GM19463 (cell line): ENCODE measurements at regions not wholly inside any gene's neighbourhood (a gene's known extent, or its start where the extent isn't known, plus 50 kb on each side); places are given as distances from the start of the nearest gene placed in this dataset.

Source experiments
- ATAC-seq: cut with Tn5 transposase; IDR thresholded peaks from one replicate; pipeline ENCODE4 v1.9.1; 2021; ENCODE audit warnings: mild to moderate bottlenecking, moderate library complexity; ENCODE audit not compliant: unreplicated experiment

DNA sequence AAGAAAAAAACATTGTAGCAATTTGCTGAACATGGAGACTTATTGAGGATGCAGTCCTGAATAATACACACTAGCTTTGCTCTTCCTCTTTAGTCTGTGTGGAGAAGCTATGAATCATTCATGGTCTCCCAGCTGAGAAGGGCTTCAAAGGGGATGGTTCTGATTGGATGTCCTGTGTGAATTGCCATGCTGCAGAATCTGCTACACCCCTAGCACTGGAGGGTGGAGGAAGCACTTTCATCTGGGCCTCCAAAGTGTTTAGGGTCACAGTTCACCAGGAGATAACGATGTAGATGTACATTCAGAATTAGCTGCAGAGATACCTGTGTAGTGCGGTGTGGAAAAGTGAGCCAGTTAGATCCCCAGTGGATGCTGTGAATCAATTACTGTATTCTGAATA is 321.1 kb upstream of the EDNRB start:
- ATAC-seq = no peak

GRCh38 chr13:78238911-78239310 is 320.3 kb upstream of the EDNRB start:
- no peak for ATAC-seq

DNA sequence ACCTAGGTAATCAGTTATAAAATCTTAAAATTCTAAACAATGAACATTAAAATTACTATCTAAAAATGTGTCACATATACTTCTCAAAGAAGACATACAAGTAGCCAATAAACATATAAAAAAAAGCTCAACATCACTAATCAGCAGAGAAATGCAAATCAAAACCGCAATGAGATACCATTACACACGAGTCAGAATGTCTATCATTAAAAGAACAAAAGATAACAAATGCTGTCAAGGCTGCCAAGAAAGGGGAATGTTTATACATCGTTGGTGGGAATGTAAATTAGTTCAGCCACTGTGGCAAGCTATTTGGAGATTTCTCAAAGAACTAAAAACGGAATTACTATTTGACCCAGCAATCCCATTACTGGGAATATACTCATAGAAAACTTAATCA is 310.3 kb upstream of the EDNRB start:
- no peak for ATAC-seq

DNA sequence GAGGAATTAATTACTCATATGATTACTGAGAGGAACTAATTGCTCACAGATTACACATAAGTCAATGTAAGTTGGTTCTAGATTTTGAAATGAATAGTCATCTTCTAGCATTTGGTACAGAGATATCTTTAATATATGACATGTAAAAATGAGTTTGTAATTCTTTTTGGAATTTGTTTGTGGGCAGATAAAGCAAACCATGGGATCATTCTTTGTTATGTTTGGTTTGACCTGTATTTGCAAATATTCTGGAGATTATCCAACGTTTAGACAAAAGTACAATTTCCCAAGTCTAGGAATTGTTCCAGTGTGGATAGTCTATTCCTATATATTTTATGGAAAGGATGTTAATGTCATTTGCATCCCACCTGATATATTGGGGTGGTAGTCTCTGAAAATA is 309.6 kb upstream of the EDNRB start:
- ATAC-seq = no peak

DNA sequence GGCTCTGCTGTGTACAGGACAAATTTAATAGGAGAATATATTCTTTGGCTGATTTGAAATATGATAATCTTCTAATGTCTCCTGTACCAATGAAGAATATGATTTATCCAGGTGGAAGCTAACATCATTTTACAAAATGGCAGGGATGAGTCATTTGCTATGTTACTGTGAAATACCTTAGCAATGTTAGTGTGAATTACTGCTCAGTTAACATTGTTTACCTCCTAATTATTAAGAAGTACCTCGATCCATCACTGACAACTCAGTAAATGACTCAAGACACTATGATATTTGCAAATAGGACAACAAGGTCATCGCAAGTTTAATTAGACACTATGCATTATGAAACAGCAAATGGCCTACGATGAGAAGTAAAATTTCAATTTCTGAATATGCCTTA is 309.1 kb upstream of the EDNRB start:
- ATAC-seq = no peak

DNA sequence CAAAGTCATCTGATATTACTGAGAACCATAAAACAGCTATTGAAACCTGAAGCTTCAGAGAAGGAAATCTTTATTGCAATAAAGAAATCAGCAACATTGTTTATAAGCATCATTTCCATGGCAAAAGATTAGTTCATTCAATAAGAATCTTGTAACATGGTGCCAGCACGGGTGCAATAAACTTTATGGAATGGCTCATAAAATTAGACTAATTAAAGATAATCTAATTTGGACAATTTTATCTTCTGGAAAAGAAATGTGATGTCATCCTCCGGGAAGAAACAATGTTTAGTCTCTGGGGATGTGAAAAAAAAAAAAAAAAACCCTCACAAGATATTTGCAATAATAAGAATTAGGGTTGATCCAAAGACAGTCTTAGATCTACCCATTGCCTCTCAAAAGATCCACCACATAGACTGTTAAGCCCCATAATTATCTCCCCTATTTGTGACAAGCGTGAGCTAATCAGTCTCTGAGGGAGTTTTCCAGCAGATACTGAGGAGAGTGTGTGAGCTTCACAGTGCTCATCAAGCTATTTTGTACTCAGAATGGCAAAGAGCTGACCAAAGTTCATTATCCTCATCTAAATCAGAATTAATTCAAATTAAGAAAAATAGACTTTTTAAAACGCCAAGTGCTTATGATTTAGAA is 297.0 kb upstream of the EDNRB start:
- no peak for ATAC-seq

GRCh38 chr13:78201411-78201810 is 282.8 kb upstream of the EDNRB start:
- ATAC-seq = peak; percentile 82

DNA sequence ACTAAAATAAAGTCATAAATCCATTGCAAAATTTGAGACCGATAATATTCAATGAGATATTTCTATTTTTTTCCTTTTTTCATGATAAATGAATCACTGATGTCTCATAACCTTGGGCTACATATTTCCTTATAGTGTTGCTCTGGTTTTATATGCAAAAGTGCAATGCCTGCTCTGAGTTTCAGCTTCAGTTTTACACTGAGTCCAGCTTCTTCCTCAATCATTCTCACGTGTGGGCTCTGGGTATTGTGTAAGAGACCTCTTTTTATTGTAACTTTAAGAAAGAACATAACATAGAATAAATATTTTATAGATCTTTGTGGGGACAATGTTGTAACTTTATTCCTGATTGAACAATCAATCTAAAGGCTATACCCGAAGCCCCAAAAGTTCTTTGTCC is 280.2 kb upstream of the EDNRB start:
- ATAC-seq = no peak

DNA sequence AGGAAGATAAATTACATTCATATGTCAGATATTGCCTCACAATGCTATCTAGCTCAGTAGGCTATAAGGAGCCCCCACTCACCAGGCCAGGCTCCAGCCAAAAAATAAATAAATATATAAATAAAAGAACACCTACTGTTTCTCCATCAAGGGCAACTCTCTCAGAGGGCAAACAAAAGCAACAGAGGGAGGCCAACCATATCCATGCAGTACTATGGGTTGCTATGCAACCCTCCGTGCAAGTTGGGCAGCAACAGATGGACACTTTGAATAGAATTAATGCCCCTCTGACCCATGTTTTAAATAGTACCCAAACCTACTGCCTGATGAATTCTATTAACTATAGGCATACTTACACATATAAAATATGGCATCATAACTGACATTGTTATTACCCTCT is 279.8 kb upstream of the EDNRB start:
- no peak for ATAC-seq

DNA sequence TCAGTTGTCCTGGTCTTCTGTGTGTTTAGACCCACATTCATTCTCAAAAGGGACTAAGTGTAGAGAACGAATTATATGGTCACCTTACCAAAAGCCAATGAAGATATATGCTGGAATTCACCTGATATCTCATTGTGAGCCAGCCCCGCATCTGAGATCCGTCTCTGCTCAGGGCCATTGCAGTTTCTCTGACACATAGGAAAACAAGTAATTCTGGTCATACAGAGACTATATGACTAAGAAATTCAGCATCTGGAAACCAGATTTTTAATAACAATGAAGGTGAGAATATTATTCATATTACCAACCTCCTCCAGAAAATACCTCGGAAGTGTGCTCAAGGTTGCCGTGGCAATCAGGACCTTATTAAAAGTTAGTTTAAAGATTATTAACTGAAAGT is 278.6 kb upstream of the EDNRB start:
- ATAC-seq = no peak

GRCh38 chr13:78194904-78195639 is 276.4 kb upstream of the EDNRB start:
- ATAC-seq = no peak

DNA sequence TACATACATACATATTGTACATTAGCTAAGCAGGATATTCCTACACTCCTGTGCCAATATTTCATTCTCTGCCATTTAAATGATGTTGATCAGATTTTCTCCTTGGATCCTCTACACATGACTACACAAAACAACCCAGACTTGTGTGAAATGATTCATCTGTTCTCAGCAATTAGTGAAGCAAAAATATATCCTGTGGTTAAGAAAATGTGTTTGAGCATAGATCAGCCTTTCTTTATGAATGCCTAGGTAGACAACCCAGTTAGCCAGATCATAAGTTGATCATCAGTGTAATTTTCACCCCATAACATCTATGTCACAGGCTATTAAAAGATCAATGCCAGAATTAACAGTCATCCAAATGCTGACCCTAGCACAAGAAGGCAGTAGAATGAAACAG is 275.2 kb upstream of the EDNRB start:
- peak; percentile 39 for ATAC-seq

DNA sequence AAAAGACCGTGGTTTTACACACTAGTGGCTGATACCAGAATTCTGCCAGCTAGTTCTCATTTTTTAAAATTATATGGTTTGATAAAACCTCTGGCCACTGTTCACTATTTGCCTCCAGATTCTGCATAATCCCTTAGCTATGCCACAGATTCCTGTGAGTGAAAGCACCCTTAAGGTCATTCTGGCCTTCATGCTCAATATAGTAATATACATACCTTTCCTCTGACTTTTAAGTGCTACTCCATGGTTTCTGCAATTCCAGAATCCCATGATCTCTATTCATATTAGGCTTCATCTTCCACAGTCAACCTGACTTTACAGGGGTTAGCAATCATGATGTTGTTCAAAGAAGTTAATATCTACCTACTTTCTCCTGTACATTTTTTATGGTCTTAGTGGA is 274.1 kb upstream of the EDNRB start:
- ATAC-seq = no peak

- ATAC-seq = no peak
Observed at GRCh38 chr13:78190296-78190695, 271.7 kb upstream of the EDNRB start.

DNA sequence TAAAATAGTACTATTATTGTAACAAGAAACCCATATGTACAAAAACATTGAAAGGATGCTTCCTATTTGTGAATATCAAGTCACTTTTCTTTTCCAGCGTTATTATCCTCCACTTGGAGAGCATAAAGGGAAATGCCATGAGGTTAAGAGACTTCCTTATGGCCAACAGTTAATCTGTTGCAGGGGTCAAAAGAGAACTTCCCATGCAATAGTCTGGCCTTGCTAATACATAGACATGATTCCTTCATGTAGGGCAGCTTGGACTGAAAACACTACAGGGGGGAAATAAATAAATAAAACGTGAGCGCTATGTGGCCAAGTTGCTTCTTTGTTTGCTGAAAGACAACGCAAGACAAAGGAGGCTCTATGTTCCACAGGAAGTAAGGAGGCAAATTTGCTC is 269.1 kb upstream of the EDNRB start:
- no peak for ATAC-seq

GRCh38 chr13:78185700-78186099 is 267.1 kb upstream of the EDNRB start:
- no peak for ATAC-seq

DNA sequence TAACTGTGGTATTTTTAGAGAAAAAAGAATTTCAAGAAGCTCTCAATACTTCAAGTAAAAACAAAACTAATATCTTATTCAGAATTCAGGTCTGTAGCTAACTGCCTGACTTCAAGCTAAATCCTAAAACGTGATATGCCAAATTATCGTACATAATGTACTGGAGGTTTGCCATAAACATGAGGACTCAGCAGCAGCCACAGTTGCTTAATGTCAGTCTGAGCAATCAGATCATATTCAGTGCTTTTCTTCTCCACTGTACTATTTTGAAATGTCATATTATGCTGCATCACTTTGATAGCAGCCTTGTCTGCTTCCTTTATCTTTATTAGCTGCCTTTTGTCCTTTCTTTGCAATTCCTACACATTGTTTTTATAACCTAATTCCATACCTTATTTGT is 265.1 kb upstream of the EDNRB start:
- ATAC-seq = no peak

DNA sequence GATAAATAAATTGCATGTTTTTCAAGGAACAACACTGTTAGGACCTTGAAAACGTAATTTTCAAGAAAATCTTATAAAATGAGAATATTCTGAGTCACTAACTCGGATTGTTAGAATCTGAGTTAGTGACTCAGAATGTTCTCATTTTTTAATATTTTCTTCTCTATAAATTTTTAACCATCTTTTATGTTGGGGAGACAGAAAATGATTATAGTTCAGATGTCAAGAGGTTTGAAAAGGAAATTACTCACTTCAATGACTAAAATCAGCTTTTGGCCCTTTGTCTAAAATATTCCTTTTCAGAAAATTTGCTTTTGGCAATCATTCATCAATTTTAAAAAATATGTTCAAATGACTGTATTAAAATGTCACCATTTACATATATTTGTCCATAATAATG is 264.2 kb upstream of the EDNRB start:
- ATAC-seq = no peak

DNA sequence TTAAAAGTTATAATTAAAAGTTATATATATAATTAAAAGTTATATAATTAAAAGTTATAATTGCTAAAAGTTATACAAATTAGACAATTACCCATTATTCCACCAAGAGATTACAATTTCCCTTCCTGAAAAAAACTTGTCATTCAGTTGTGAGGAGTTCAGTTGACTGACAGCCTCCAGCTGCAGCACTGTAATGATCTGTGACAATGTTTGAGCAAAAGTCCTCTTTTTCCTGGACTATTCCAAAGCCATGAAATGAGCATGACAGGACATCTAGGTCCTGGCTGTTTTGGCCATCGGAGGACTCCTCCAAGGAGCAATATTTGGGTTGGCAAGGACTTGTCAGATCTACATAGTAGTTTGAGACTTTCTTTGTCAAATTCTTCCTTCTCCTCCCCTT is 258.7 kb upstream of the EDNRB start:
- no peak for ATAC-seq

- ATAC-seq = no peak
Observed at GRCh38 chr13:78176880-78177279, 258.2 kb upstream of the EDNRB start.

GRCh38 chr13:78169386-78169785 is 250.8 kb upstream of the EDNRB start:
- no peak for ATAC-seq

- ATAC-seq = no peak
Observed at GRCh38 chr13:78168981-78169380, 250.3 kb upstream of the EDNRB start.

DNA sequence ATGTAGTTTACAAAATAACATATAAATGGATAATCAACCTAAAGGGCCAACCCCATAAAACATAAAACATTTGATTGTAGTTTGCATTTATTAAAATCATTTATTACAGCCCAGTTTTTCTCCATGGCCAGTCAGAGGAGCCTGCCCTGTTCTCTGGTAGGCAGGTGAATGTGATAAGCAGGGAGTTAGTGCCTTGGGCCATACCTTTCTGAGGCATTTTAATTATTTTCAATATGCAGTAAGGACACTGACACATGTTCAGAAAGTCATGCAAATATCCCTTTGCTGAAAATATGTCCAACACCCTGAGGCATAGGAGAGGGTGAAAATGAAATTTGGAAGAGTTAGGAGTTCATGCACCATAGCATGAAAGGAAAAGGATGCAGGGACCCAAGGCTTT is 242.6 kb upstream of the EDNRB start:
- no peak for ATAC-seq
